HG02852 (cell line): ENCODE measurements at regions not wholly inside any gene's neighbourhood (a gene's known extent, or its start where the extent isn't known, plus 50 kb on each side); places are given as distances from the start of the nearest gene placed in this dataset.
"Not testable (repeated sequence)": the region's sequence is repeated elsewhere in the genome, so short reads cannot be mapped to it uniquely, and the experiment has no call there.

Experiments
- ATAC-seq: cut with Tn5 transposase; IDR thresholded peaks from one replicate; pipeline ENCODE4 v1.9.1; 2021; ENCODE audit warnings: mild to moderate bottlenecking, moderate library complexity; ENCODE audit not compliant: unreplicated experiment

GRCh38 chr11:67877316-67877715, 126.6 kb downstream of the UNC93B1 start:
- ATAC-seq = not testable (repeated sequence)

GRCh38 chr11:67873223-67873622, 130.7 kb downstream of the UNC93B1 start:
- ATAC-seq = not testable (repeated sequence)

GRCh38 chr11:67871168-67871567, 132.7 kb downstream of the UNC93B1 start:
- ATAC-seq = not testable (repeated sequence)

GRCh38 chr11:67862896-67863295, 141.0 kb downstream of the UNC93B1 start:
- ATAC-seq = not testable (repeated sequence)

GRCh38 chr11:67859513-67860161, 144.3 kb downstream of the UNC93B1 start:
- not testable (repeated sequence) for ATAC-seq

- not testable (repeated sequence) for ATAC-seq
These were observed 153.2 kb downstream of the UNC93B1 start for GRCh38 chr11:67850747-67851146.

GRCh38 chr11:67849766-67850165, 154.1 kb downstream of the UNC93B1 start:
- not testable (repeated sequence) for ATAC-seq

GRCh38 chr11:67847896-67848875, 155.7 kb downstream of the UNC93B1 start:
- not testable (repeated sequence) for ATAC-seq

- not testable (repeated sequence) for ATAC-seq
These were observed 157.6 kb downstream of the UNC93B1 start for GRCh38 chr11:67846303-67846702.

- ATAC-seq = not testable (repeated sequence)
These were observed 158.6 kb downstream of the UNC93B1 start for GRCh38 chr11:67845296-67845695.

GRCh38 chr11:67840599-67840998, 163.3 kb downstream of the UNC93B1 start:
- ATAC-seq = not testable (repeated sequence)

GRCh38 chr11:67830152-67830551, 155.7 kb upstream of the ALDH3B2 start:
- not testable (repeated sequence) for ATAC-seq

GRCh38 chr11:67826951-67827296, 152.5 kb upstream of the ALDH3B2 start:
- ATAC-seq = not testable (repeated sequence)

GRCh38 chr11:67826028-67826950, 151.9 kb upstream of the ALDH3B2 start:
- ATAC-seq = not testable (repeated sequence)

GRCh38 chr11:67824861-67825260, 150.4 kb upstream of the ALDH3B2 start:
- not testable (repeated sequence) for ATAC-seq

GRCh38 chr11:67820081-67820480, 145.7 kb upstream of the ALDH3B2 start:
- no peak for ATAC-seq

GRCh38 chr11:67817558-67817957, 143.1 kb upstream of the ALDH3B2 start:
- ATAC-seq = not testable (repeated sequence)

GRCh38 chr11:67809301-67809700, 134.9 kb upstream of the ALDH3B2 start:
- not testable (repeated sequence) for ATAC-seq

GRCh38 chr11:67807896-67808295, 133.5 kb upstream of the ALDH3B2 start:
- ATAC-seq = not testable (repeated sequence)

- ATAC-seq = not testable (repeated sequence)
These were observed 132.4 kb upstream of the ALDH3B2 start for GRCh38 chr11:67806728-67807235.
